Gastroesophageal sphincter (tissue), 3 donors: ENCODE measurements at regions not wholly inside any gene's neighbourhood (a gene's known extent, or its start where the extent isn't known, plus 50 kb on each side); places are given as distances from the start of the nearest gene placed in this dataset.

ENCODE experiments used
- CTCF ChIP-seq, 4 experiments: fragments of 200-600 bp in 2 of 4; fragments of 450-650 bp in 2 of 4; sonication (generic) in 1 of 4; IDR thresholded peaks; one replicate each; pipeline ENCODE4 v1.5.1; 2017 to 2019; ENCODE audit warnings: antibody characterized with exemption in 4 of 4, mild to moderate bottlenecking in 2 of 4, moderate library complexity in 2 of 4
- EP300 ChIP-seq: sonication (generic); formaldehyde crosslinking; IDR thresholded peaks from one replicate; pipeline ENCODE4 v1.6.1; 2017; ENCODE audit warnings: antibody characterized with exemption, mild to moderate bottlenecking
- POLR2A ChIP-seq, 2 donors: fragments of 450-650 bp; IDR thresholded peaks; one replicate each; pipeline ENCODE4 v1.6.1; 2017; ENCODE audit warnings: antibody characterized with exemption in 2 of 2, mild to moderate bottlenecking in 2 of 2, moderate library complexity in 1 of 2
- POLR2AphosphoS5 ChIP-seq: sonication (generic); formaldehyde crosslinking; IDR thresholded peaks from one replicate; pipeline ENCODE4 v1.6.1; 2017; ENCODE audit warnings: antibody characterized with exemption

GRCh38 chr7:81245353-81245752 lies 326.5 kb upstream of the SEMA3C start:
- TF ChIP-seq POLR2A (IDR thresholded peaks at IDR 0.05): no peak
- TF ChIP-seq EP300: no peak
- TF ChIP-seq POLR2AphosphoS5: no peak
- no peak for TF ChIP-seq CTCF (IDR thresholded peaks at IDR 0.05)
